ENCODE measurements at regions not wholly inside any gene's neighbourhood (a gene's known extent, or its start where the extent isn't known, plus 50 kb on each side); places are given as distances from the start of the nearest gene placed in this dataset.

DNA sequence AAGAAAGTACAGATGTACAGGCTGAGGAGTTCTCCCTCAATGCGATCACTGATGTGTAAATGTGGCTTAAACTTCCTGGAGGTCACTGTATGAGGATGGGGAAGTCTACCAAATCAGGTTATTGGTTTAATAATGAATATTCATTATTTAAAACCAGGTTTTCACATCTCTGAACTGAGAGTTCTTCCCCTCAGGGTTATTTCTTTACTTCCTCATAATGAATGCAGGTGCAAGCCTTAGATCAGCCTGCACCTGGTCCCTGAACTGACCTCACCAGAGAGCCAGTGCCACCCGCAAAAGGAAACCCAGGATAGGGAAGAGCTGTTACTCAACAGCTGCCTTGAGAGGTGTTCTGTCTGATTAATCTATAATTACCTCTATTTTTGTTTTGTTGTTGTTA, 369.0 kb downstream of the EPHA4 start:
- TF ChIP-seq, protein P1, sequence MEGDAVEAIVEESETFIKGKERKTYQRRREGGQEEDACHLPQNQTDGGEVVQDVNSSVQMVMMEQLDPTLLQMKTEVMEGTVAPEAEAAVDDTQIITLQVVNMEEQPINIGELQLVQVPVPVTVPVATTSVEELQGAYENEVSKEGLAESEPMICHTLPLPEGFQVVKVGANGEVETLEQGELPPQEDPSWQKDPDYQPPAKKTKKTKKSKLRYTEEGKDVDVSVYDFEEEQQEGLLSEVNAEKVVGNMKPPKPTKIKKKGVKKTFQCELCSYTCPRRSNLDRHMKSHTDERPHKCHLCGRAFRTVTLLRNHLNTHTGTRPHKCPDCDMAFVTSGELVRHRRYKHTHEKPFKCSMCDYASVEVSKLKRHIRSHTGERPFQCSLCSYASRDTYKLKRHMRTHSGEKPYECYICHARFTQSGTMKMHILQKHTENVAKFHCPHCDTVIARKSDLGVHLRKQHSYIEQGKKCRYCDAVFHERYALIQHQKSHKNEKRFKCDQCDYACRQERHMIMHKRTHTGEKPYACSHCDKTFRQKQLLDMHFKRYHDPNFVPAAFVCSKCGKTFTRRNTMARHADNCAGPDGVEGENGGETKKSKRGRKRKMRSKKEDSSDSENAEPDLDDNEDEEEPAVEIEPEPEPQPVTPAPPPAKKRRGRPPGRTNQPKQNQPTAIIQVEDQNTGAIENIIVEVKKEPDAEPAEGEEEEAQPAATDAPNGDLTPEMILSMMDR (IDR thresholded peaks at IDR 0.05 in 4 of 5, conservative IDR thresholded peaks at IDR 0.05 in 1 of 5) = no peak
- no peak for TF ChIP-seq POLR2A (IDR thresholded peaks at IDR 0.05)

All from gastrocnemius medialis (tissue), 4 donors.